HG03457 (cell line): ENCODE measurements at regions not wholly inside any gene's neighbourhood (a gene's known extent, or its start where the extent isn't known, plus 50 kb on each side); places are given as distances from the start of the nearest gene placed in this dataset.

ENCODE experiments used
- ATAC-seq: cut with Tn5 transposase; IDR thresholded peaks from one replicate; pipeline ENCODE4 v1.9.1; 2021; ENCODE audit warnings: moderate number of reproducible peaks; ENCODE audit not compliant: unreplicated experiment

DNA sequence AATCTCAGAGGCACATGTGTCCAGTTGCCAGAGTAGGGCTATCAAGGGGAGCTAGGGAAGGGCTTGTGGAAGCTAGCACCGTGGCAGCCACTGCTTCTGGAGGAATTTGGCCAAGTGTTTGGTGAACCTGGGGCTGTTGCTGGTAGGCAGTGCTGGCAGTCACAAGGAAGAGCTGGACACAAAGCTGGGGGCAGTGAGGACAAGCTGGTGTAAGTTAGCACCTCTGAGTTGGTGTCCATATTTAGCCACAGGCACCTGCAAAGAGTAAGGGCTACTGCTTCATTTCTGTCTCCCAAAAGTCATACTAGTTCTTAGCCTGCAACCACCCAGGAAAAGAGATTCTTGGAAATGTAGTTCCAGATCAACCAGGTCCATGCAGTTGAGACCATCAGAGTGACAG is 359.4 kb downstream of the CSNK1G3 start:
- ATAC-seq: no peak

GRCh38 chr5:123868881-123869280 is 356.9 kb downstream of the CSNK1G3 start:
- no peak for ATAC-seq

GRCh38 chr5:123868267-123868666 is 356.3 kb downstream of the CSNK1G3 start:
- ATAC-seq: no peak

GRCh38 chr5:123865641-123866040 is 353.7 kb downstream of the CSNK1G3 start:
- ATAC-seq: no peak

GRCh38 chr5:123864578-123864977 is 352.6 kb downstream of the CSNK1G3 start:
- ATAC-seq: no peak

DNA sequence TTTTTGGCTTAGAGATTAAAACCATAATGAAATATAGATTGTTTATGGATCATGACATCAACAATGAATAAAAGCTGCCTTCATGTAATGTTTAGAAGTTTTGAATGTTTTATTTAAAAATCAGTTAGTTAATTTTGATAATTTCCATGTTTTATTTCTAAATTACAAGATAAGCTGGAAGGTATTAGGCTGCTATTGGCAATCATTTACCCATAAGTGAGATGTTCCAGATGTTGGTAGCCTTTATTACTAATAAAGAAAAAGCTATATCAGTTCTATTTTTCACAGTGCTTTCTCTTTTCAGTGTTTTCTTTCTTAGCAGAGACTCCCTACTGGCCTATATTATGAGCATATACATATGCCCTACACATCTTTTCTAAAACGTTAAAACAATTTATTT is 347.0 kb downstream of the CSNK1G3 start:
- ATAC-seq: no peak

DNA sequence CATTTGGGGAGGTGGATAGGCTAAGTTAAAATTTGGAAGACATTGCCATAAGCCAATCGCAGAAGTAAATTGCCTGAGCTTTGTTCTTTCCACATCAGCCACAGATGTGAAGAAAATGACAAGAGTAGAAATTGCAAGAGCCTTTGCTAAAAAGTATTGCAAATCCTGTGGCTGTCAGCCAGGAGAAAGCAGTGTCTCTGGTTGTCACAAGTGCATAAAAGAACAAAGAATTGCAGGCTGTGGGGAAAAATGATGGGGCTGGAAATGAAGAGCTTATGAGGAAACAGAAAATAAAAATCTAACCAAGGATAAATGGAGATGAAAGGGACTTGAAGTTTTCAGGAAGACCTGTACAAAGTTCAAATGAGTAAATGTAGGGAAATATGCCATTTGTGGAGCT is 344.8 kb downstream of the CSNK1G3 start:
- ATAC-seq: no peak

DNA sequence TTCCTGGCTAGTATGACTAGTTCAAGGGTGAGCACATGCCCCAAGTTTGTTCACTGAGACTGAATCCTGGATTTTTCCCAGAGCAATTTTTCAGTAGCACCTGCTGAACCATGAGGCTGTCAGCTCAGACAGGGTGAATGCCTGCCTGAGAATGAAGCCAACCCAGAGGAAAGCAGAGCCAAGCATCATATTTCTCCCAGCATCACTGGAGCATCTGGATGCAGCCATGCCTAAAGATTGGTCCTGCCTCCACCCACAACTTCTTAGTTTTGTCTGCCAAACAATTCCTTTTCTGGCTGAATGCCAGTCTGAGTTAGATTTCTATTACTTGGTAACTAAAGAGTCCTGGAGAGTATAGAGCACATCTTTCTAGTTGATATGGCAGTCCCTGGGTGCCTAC is 343.6 kb downstream of the CSNK1G3 start:
- ATAC-seq: no peak

DNA sequence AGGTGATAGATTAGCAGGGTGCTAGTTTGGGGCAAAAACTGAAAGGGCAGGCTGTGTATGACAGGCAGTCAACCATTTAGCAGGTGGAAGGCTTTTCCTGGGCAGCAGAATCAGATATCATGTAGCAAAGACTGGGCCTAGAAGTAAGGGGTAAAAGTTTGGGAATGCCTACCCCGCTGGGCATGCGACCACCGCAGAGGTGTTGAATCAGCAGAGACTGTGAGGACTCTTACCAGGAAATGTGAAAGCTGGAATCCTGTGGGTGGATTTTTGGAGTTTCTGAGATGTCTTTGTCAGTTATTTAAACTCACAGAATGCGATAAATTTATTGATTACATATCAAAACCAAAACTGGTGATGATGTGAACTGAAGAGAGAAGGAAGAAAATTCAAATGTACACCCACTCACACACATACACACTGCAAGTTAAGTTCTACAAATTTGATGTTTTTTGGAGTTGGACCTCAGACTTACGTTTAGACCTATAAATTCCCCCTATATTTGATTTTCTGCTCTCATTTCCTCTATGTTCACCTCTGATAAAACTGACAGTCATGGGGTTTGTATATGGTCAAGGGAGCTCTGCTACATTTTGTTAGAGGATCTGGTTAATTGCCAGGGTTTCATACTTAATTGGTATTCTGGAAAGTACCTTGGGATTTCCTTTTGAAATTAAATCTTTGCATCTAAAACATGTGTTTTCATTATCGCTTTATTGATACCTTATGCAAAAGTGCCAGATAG is 333.6 kb downstream of the CSNK1G3 start:
- ATAC-seq: no peak

DNA sequence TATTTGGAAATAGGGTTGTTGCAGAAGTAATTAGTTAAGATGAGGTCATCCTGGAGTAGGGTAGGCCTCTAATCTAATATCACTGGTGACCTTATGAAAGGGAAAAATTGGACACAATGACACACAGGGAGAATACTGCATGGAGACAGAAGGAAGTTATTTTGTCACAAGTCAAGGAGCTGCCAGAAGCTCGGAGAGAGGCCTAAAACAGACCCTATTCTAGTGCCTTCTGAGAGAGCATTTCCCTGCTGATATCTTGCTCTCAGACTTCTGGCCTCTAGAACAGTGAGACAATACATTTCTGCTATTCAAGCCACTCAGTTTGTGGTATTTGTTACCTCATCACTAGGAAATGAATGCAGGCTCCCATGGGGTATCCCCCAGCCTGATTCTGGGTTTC is 332.9 kb downstream of the CSNK1G3 start:
- ATAC-seq: no peak

DNA sequence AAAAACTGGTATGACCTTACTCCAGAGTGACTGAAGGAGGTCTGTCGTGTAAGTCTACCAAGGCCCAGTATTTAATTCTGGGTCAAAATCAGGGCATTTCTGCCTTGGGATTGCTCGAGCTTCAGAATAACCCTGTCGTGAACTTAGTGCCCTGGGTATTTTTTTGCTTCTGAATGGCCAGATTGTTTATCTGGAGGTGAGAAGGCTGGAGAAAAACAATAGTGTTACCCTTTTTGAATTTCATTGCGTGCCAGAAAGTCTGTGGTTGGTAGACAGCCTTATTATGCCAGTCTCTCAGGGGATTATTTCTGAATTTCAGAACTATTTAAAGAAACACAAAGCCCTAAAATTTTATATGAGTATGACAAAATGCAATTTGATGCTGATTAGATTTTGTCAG is 323.4 kb downstream of the CSNK1G3 start:
- no peak for ATAC-seq

- no peak for ATAC-seq
These were observed 318.6 kb downstream of the CSNK1G3 start for GRCh38 chr5:123830575-123830974.

DNA sequence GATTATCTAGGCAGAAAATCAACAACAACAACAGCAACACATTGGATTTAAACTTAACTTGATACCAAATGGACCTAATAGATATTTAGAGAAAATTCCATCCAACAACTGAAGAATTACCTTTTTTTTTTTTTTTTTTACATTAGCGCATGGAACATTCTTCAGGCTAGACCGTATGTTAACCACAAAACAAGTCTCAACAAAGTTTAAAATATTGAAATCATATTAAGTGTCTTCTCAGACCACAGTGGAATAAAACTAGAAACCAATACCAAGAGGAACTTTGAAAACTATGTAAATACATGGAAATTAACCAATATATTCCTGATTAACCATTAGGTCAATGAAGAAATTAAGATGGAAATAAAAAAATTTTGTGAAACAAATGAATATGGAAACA is 315.8 kb downstream of the CSNK1G3 start:
- ATAC-seq: no peak

- ATAC-seq: no peak
These were observed 307.9 kb downstream of the CSNK1G3 start for GRCh38 chr5:123819833-123820232.

- no peak for ATAC-seq
These were observed 307.4 kb downstream of the CSNK1G3 start for GRCh38 chr5:123819386-123819785.

DNA sequence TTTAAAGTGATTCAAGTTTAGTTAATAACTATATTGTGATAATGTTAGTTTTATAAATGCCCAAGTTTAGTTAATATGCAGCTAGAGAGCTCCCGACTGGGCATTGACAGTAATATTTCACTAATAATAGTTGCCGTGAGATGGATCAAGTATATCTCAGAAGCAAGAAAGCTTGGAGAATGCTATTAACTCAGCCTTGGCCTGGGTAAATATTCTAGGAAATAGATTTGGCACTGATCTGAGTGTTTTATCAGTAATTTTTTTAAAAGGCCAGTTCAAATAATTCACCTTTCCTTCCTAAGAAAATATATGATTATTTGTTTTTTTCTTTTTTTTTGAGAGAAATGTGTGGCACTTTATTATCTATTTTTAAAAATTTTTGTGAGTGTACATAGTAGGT is 305.3 kb downstream of the CSNK1G3 start:
- no peak for ATAC-seq

DNA sequence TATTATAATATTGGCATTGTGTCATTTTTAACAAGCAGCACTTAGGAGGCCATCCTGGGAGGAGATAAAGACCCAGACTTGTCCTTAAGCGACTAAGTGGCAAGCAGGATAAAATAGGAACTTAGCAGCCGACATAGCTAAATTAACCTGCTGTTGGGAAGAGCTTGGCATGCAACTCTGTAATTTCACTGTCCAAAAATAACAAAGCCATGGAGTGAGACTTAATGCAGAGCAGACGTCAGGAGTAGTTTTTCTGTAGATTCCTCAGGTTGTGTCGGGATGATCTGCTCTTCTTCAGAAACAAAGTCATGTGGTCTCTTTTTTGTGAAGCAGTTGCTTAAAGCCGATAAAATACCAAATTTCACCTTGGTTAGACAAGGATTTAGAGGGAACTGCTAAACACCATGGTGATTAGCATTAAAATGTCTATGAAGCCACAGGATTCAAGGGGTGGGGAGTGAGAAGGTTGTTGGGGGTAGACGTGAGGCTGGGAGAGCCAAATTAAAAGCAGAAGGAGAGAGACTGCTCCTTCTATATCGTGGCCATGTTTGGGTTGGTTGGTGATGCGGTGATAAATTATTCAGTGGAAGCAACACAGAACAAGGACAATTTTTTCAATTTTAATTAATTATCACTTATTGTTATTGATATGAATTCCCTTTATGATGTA is 303.0 kb downstream of the CSNK1G3 start:
- no peak for ATAC-seq

- no peak for ATAC-seq
These were observed 302.1 kb downstream of the CSNK1G3 start for GRCh38 chr5:123813937-123814624.

DNA sequence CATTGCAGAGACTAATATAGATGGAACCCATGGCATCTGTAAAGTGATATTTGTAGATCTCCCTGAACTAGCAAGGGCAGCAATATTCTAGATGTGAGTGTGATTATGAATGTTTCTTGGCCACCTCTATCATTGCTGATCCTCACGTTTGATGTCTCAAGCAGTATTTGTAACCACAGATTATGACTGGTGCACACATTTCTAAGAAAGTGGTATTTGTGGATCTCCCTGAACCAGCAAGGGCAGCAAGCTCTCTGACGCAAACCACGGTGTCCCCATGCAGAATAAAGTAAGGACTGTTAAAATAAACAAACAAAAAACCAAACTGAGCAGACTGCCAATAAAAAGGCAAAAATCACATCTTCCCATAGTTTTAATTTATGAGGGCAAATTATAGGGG is 301.3 kb downstream of the CSNK1G3 start:
- no peak for ATAC-seq

DNA sequence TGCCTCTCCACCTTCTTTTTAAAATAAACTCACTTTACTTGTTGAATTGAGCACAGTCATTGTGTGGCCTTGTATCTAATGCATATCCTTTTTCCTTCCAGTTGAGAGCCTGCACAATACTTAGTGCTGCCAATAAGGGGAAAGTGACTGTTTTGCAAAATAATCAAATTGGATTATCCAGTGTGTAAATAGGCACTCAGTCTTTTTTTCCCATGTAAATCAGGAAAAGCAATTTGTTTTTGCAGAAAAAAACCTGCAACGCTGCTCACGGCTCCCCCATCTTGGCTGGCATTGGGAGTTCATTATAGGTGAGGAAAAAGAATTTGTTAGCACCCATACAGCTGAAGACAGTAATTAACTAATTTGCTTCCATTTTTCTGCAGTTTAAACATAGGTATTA is 299.9 kb downstream of the CSNK1G3 start:
- ATAC-seq: no peak

- ATAC-seq: no peak
These were observed 298.9 kb downstream of the CSNK1G3 start for GRCh38 chr5:123810746-123811340.

- ATAC-seq: no peak
These were observed 298.3 kb downstream of the CSNK1G3 start for GRCh38 chr5:123810253-123810652.
